ENCODE measurements at regions not wholly inside any gene's neighbourhood (a gene's known extent, or its start where the extent isn't known, plus 50 kb on each side); places are given as distances from the start of the nearest gene placed in this dataset.

GRCh38 chr12:132439333-132439904, 50.5 kb upstream of the FBRSL1 start:
- intact Hi-C loops (cut with DNase I), result no loop called here
- DNase-seq (ENCODE audit: low spot score), result no peak

- intact Hi-C loops (cut with DNase I), result no loop called here
- DNase-seq (ENCODE audit: low spot score), result no peak
Observed at GRCh38 chr12:132438726-132439125, 51.2 kb upstream of the FBRSL1 start.

GRCh38 chr12:132437943-132438700, 51.8 kb upstream of the FBRSL1 start:
- no peak for DNase-seq (ENCODE audit: low spot score)
- intact Hi-C loops (cut with DNase I), result no loop called here

GRCh38 chr12:132437252-132437932, 52.6 kb upstream of the FBRSL1 start:
- intact Hi-C loops (cut with DNase I), result no loop called here
- DNase-seq (ENCODE audit: low spot score), result no peak

GRCh38 chr12:132436791-132437251, 53.1 kb upstream of the FBRSL1 start:
- no peak for DNase-seq (ENCODE audit: low spot score)
- intact Hi-C loops (cut with DNase I), result no loop called here

GRCh38 chr12:132435486-132436187, 54.3 kb upstream of the FBRSL1 start:
- DNase-seq (ENCODE audit: low spot score), result no peak
- intact Hi-C loops (cut with DNase I), result no loop called here

- intact Hi-C loops (cut with DNase I), result no loop called here
- no peak for DNase-seq (ENCODE audit: low spot score)
Observed at GRCh38 chr12:132433641-132434395, 56.1 kb upstream of the FBRSL1 start.

GRCh38 chr12:132432721-132433577, 57.0 kb upstream of the FBRSL1 start:
- DNase-seq (ENCODE audit: low spot score), result no peak
- intact Hi-C loops (cut with DNase I), result no loop called here

GRCh38 chr12:132432126-132432705, 57.7 kb upstream of the FBRSL1 start:
- DNase-seq (ENCODE audit: low spot score), result no peak
- intact Hi-C loops (cut with DNase I), result no loop called here

GRCh38 chr12:132430838-132431774, 58.8 kb upstream of the FBRSL1 start:
- no peak for DNase-seq (ENCODE audit: low spot score)
- intact Hi-C loops (cut with DNase I), result no loop called here

GRCh38 chr12:132429946-132430643, 59.9 kb upstream of the FBRSL1 start:
- DNase-seq (ENCODE audit: low spot score), result no peak
- intact Hi-C loops (cut with DNase I), result no loop called here

GRCh38 chr12:132429602-132429945, 60.4 kb upstream of the FBRSL1 start:
- intact Hi-C loops (cut with DNase I), result no loop called here
- no peak for DNase-seq (ENCODE audit: low spot score)

GRCh38 chr12:132428936-132429601, 60.9 kb upstream of the FBRSL1 start:
- intact Hi-C loops (cut with DNase I), result no loop called here

GRCh38 chr12:132427999-132428935, 61.7 kb upstream of the FBRSL1 start:
- no peak for DNase-seq (ENCODE audit: low spot score)
- intact Hi-C loops (cut with DNase I), result no loop called here

More at GRCh38 chr12:132428936-132429601, 60.9 kb upstream of the FBRSL1 start:
- DNase-seq (ENCODE audit: low spot score), result no peak

- intact Hi-C loops (cut with DNase I), result no loop called here
- no peak for DNase-seq (ENCODE audit: low spot score)
Observed at GRCh38 chr12:132427174-132427768, 62.7 kb upstream of the FBRSL1 start.
